Endothelial cell of umbilical vein (primary cell): ENCODE measurements at regions not wholly inside any gene's neighbourhood (a gene's known extent, or its start where the extent isn't known, plus 50 kb on each side); places are given as distances from the start of the nearest gene placed in this dataset.
A peak's percentile ranks its signal among the peaks of the same experiment; 100 is the strongest.

Experiments used
- CTCF ChIP-seq, 2 donors: IDR thresholded peaks; 1 replicate in 1 of 2; 2 replicates in 1 of 2; pipeline ENCODE4 v1.5.1; 2011; ENCODE audit warnings: low read length in 2 of 2, mild to moderate bottlenecking in 2 of 2, moderate library complexity in 2 of 2, control low read depth in 1 of 2, inconsistent platforms in 1 of 2, low read depth in 1 of 2; ENCODE audit not compliant: insufficient read depth in 1 of 2; ENCODE audit errors: extremely low read depth in 1 of 2
- FOS ChIP-seq: IDR thresholded peaks from 2 replicates; pipeline ENCODE4 v1.6.1; 2011; ENCODE audit warnings: mild to moderate bottlenecking, low read length, moderate library complexity, borderline replicate concordance; ENCODE audit not compliant: insufficient read depth
- JUN ChIP-seq: IDR thresholded peaks from 2 replicates; pipeline ENCODE4 v1.6.1; 2011; ENCODE audit warnings: borderline replicate concordance, low read depth; ENCODE audit not compliant: insufficient read length, insufficient read depth
- MYC ChIP-seq: IDR thresholded peaks from one replicate; pipeline ENCODE4 v1.6.1; 2011; ENCODE audit warnings: mild to moderate bottlenecking, low read depth, low read length
- POLR2A ChIP-seq: IDR thresholded peaks from 2 replicates; pipeline ENCODE4 v1.6.1; 2012; ENCODE audit warnings: low read depth, mild to moderate bottlenecking, control low read depth, low read length
- POLR2AphosphoS5 ChIP-seq: IDR thresholded peaks from 2 replicates; pipeline ENCODE4 v1.6.1; 2012; ENCODE audit warnings: low read depth, mild to moderate bottlenecking, control low read depth, low read length, moderate library complexity; ENCODE audit not compliant: insufficient read depth

DNA sequence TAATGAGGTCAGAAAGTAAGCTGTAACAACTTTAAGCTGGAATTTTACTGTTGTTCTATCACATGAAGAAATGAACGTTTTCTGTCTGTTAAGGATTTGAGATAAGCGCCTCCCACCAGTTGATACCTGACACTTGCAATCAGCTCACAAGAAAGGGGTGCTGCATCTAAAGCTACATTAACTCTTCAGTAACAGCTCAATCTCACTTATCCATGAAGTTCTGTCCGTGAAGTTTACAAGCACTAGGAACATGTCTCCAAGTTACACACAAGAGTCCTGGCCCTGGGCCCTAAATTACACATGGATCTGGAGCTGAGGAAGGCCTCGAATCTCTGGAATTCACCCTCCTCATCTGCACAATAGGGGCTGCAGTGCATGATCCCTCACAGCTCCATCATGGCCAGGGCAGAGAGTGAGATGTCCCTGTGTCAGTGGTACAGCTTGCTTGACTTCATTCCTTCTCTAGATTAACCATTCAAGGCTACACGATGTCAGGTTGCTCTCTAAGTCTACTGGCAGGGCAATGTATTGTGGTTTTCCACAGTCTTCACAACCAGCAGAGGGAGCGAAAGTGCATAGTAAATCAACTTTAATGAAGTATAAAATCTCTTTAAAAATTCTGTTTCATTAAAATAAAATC is 182.4 kb upstream of the MCHR2 start:
- TF ChIP-seq CTCF (IDR thresholded peaks at IDR 0.05; ENCODE audit: extremely low read depth in 1 of 2, insufficient read depth in 1 of 2, low read depth in 1 of 2, low read length in 2 of 2) (peak; percentile 29 to 33), POLR2A (no peak), FOS (no peak), POLR2AphosphoS5 (no peak), MYC (no peak), JUN (no peak)
